ENCODE measurements at regions not wholly inside any gene's neighbourhood (a gene's known extent, or its start where the extent isn't known, plus 50 kb on each side); places are given as distances from the start of the nearest gene placed in this dataset.

DNA sequence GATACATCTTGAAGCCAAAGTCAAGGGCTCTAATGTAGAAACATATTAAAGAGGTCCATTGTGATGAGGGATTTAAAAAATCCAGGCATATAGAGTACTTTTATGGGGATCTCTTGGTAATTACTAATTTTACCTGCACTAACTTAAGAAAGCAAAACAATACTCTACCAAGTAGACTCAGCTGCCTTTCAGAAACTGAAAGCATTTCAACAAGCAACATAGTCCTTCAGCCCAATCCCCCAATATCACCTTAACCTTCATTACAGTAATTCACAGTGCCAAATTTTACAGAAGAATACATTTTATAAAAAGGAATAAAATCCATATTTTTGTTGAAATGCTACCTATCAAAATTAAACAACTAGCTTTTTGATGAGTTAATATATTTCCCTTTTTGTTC, 422.9 kb downstream of the DTHD1 start:
- TF ChIP-seq, protein P1, sequence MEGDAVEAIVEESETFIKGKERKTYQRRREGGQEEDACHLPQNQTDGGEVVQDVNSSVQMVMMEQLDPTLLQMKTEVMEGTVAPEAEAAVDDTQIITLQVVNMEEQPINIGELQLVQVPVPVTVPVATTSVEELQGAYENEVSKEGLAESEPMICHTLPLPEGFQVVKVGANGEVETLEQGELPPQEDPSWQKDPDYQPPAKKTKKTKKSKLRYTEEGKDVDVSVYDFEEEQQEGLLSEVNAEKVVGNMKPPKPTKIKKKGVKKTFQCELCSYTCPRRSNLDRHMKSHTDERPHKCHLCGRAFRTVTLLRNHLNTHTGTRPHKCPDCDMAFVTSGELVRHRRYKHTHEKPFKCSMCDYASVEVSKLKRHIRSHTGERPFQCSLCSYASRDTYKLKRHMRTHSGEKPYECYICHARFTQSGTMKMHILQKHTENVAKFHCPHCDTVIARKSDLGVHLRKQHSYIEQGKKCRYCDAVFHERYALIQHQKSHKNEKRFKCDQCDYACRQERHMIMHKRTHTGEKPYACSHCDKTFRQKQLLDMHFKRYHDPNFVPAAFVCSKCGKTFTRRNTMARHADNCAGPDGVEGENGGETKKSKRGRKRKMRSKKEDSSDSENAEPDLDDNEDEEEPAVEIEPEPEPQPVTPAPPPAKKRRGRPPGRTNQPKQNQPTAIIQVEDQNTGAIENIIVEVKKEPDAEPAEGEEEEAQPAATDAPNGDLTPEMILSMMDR (IDR thresholded peaks at IDR 0.05; ENCODE audit: insufficient read depth, low read depth, low read length): no peak
- TF ChIP-seq EZH2 (IDR thresholded peaks at IDR 0.05; ENCODE audit: insufficient read depth, low read length): no peak
